HG03095 (cell line): ENCODE measurements at regions not wholly inside any gene's neighbourhood (a gene's known extent, or its start where the extent isn't known, plus 50 kb on each side); places are given as distances from the start of the nearest gene placed in this dataset.

ENCODE experiments used
- ATAC-seq: cut with Tn5 transposase; IDR thresholded peaks from one replicate; pipeline ENCODE4 v1.9.1; 2021; ENCODE audit warnings: moderate library complexity; ENCODE audit not compliant: unreplicated experiment

DNA sequence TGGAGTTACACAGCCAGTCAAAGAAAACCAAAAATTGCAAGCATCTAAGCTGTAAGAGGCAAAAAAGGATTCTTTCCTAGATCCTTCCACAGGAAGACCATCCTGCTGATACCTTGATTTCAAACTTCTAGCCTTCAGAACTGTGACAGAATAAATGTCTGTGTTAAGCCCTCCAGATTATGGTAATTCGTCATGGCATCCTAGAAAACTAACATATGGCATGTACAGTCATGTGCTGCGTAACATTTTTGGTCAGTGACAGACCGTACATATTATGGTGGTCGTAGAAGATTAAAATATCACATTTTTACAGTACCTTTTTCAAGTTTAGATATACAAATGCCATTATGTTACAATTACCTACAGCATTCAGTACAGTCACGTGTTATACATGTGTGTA lies 660.9 kb upstream of the LMO3 start:
- no peak for ATAC-seq

GRCh38 chr12:17264603-17265002 lies 658.6 kb upstream of the LMO3 start:
- no peak for ATAC-seq

DNA sequence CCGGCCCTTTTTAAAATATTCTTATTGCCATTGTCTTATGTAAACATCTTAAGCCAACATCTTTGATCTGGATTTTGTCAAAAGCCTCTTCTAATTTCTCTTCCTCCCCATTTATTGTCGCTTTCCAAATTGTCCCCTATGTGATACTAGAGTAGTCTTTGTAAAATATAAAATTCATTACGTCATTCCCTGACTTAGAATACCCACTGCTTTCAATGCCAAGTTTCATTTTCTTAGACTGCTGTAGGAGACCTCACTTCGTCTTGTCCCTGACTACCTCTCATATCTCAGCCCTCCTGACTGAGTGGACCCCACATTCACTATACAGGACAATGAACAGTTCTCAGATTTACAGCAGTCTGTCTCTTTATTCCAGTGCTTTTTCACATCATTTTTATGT lies 633.9 kb upstream of the LMO3 start:
- ATAC-seq: no peak

GRCh38 chr12:17235996-17236395 lies 630.0 kb upstream of the LMO3 start:
- ATAC-seq: no peak

DNA sequence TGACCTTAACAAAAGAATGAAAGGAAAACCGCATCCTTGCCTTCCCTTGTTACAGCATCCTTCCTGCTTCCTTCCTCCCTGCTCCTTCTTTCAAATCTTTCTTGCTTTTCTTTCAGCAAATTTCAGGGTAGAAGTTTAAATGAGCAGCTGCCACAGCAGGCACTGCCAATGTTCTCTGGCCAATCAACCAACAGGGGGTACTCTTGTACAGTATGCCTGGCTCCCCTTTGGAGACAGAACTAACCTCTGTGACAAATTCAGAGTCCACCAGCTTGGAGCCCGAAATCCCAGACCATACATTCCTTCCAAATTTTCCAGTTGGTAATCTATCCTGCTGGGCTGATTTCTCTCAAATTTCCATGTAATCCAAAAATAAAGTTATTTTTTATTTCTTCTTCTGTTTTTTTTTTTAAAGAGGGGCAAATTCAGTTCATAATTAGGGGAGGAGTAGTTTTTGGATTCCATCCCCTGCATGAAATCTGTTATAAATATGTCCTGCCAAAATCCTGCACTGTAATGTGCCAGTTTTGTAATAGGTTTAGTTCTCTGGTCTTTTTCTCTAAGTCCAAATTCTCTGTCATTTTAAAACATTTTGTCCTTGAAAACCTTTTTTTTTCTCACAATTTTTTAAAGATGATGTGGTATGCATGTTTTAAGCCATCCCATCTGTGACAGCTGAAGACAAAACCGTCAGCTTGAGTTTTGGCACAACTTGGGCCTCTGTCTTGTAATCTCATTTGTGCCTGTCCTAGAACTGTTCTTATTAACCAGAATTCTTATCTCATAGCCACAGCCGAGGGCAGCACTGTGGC lies 610.0 kb upstream of the LMO3 start:
- no peak for ATAC-seq

DNA sequence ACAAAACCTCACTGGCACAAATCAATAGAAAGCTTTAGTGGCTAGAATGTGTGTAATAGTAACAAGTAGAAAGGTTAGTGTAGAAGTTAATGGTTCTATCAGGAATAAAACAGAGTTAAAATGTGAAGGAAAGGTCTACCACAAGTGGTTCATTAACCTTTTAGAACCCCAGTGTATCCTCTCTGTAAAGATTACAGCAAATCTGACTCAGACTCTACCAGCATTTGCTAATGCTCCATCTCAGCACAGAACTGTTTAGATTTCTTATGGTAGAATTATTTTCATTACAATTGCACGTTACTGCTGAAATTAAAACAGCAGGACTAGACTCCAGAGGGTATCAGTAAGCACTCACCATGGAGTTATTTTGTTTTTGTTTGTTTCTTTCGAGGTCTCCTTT lies 609.0 kb upstream of the LMO3 start:
- ATAC-seq: no peak

GRCh38 chr12:17206553-17206952 lies 600.6 kb upstream of the LMO3 start:
- no peak for ATAC-seq

GRCh38 chr12:17204289-17205054 lies 598.5 kb upstream of the LMO3 start:
- no peak for ATAC-seq

- ATAC-seq: no peak
These were observed 597.5 kb upstream of the LMO3 start for GRCh38 chr12:17203497-17203896.

GRCh38 chr12:17197971-17198370 lies 592.0 kb upstream of the LMO3 start:
- no peak for ATAC-seq

DNA sequence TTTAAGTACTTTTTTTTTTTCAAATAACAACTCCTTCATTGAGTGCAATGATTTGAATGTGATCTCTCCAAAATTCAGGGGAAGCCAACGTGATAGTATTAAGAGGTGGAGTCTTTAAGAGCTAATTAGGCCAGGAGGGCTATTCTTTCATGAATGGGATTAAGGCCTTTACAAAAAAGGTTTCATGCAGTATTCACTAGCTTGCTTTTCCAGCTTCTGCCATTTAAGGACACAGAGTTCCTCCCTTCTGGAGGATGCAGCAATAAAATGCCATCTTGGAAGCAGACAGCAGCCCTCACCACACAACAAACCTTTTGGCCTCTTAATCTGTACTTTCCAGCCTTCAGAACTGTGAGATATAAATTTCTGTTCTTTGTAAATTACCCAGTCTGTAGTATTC lies 586.8 kb upstream of the LMO3 start:
- ATAC-seq: no peak

- no peak for ATAC-seq
These were observed 563.9 kb upstream of the LMO3 start for GRCh38 chr12:17169726-17170471.

DNA sequence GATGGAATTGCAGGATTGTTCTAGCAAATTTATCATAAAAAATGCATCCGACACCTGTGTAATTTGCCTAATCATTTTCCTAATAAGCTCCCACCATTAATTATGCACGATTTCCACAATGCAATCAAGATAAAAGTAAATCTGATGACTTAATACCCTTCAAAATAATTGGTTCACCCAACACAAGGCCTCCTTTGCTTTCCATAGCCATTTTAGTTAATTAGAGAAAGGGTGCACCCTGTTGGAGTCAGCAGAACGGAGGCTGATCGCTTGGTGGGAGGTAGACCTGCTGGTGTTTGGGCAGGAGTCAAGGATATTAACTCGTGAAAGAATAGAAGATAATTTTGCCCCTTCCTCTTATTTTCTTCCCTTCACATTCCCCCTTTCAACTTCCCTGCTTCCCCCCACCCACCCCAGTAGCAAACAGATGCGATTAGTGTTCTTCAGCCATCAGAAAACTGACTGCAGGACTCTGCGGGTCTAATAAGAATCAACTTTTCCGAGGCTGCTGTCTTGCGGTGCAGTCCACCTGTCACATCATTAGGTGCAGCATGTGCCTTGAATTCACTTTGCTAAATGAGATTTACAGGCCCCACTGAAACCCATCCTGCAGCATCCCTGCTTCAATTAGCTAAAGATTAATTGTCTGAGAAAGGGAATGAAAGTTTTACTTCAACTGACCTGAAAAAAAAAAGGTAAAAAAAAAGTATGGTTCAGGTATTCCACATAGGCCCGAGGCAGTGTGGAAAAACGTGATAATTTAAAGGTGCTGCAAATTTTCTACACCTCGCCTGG lies 553.7 kb upstream of the LMO3 start:
- ATAC-seq: no peak

- ATAC-seq: no peak
These were observed 552.2 kb upstream of the LMO3 start for GRCh38 chr12:17158201-17158600.

GRCh38 chr12:17151917-17152316 lies 546.0 kb upstream of the LMO3 start:
- no peak for ATAC-seq

GRCh38 chr12:17148706-17149105 lies 542.7 kb upstream of the LMO3 start:
- no peak for ATAC-seq

DNA sequence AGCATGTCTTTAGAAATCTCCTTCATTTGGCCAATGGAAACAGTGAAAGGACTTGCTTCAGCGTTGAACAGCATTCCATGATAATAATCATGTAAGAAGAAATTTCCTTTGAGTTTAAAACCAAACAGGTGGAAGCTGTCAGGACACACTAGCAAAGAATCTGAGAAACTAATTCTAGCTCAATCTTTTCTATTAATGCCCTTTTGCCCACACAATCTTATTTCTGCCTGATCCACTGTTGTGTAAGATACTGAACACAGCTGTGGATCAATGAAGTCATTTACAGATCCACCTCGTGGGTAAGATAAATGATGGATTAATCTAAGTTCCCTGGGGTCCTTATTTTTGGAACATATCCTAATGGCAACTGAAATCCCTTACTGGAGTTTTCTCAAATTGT lies 536.9 kb upstream of the LMO3 start:
- ATAC-seq: no peak

DNA sequence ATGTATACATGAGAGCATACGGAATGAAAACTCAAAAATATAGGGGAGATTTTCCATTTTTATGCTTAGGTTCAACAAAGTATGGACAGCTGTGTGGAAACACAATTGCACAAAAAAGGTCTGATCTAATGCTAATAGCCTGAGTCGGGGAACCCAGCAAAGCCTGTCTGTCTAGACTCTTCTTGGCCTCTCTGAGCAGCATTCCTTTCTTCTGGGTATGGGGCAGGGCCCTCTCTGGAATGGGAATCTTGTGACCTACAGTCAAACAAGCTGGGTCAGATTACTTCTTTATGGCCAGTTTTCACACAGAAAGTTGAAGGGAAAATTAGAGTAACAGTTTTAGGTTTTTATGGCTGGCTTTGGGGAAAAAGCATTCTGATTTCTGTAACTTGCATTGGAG lies 534.0 kb upstream of the LMO3 start:
- ATAC-seq: no peak

- ATAC-seq: no peak
These were observed 531.4 kb upstream of the LMO3 start for GRCh38 chr12:17137396-17137795.

GRCh38 chr12:17134315-17134714 lies 528.4 kb upstream of the LMO3 start:
- no peak for ATAC-seq

DNA sequence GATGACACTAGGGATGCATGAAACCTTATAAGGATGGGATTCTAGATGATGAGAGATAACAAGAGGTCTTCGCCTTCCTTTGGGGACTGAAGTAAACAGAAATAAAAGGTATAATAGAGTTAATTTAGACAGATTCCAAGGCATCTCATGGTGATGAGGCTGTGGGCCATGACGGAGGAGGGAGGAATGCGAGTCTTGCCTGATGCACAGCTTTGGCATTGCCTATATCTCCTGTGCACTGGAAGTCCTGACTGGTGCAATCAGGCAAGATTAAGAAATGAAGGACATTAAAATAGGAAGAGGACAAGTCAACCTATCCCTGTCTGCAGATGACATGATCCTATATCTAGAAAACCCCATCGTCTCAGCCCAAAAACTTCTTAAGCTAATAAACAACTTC lies 526.4 kb upstream of the LMO3 start:
- ATAC-seq: no peak
